ENCODE measurements at regions not wholly inside any gene's neighbourhood (a gene's known extent, or its start where the extent isn't known, plus 50 kb on each side); places are given as distances from the start of the nearest gene placed in this dataset.
"Not testable (repeated sequence)": the region's sequence is repeated elsewhere in the genome, so short reads cannot be mapped to it uniquely, and the experiment has no call there.

DNA sequence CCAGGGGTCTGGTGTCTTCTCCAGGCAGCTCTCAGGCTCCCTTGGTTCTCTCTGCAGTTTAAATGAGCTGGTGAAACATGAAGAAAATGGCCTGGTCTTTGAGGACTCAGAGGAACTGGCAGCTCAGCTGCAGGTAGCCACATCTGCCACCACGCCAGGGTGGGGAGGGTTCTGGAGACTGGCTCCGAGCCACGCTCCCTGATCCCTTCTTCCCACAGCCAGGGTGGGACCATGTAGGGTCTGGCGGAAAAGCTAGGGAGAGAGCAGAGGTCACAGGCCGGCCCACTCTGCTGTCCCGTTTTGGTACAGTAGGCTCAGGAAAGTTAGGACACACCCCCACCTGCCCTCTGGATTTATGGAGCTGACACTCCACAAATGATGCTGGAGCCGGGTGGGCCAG, 103.5 kb upstream of the CCZ1B start:
- not testable (repeated sequence) for H3K27ac ChIP-seq (ENCODE audit: low read length); H4K20me1 ChIP-seq (ENCODE audit: insufficient read depth); H3K27me3 ChIP-seq (ENCODE audit: insufficient read depth, low read depth, low read length); H3K9me3 ChIP-seq (ENCODE audit: low read length); H2AFZ ChIP-seq (ENCODE audit: low read depth, low read length); H3K9me2 ChIP-seq (ENCODE audit: insufficient read depth, low read length); H3K4me2 ChIP-seq (ENCODE audit: low read length); H3F3A ChIP-seq (ENCODE audit: insufficient read depth, low read length, poor library complexity, severe bottlenecking); H3K36me3 ChIP-seq (ENCODE audit: insufficient read depth, low read length); H3K4me3 ChIP-seq (ENCODE audit: low read length); H3K9ac ChIP-seq (ENCODE audit: low read length); H3K79me2 ChIP-seq (replicated peaks; ENCODE audit: insufficient read depth, low read length)

DNA sequence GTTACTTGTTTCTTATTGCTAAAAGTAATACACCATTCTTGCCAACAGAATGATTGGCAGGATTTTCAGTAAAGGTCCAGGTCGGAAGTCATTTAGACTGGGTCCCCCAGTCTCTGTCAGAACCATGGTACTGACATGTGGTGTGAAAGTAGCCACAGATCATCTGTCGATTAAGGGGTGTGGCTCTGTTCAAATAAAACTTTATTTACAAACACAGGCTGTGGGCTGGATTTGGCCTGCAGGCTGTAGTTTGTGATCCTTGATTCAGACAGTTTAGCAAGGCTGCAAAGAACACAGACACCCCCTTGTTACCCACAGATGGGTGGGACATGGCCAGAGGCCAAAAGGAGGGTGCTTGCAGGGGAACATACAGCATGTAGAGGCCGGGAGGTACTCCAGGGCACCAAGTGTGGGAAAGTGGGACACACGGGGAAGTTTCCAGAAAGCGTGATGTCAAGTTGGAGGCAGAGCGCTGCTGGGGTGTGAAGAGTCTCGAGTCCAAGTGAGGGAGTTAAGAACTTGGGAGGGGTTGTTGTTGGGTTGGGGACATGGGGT, 104.1 kb upstream of the CCZ1B start:
- not testable (repeated sequence) for H3K27me3 ChIP-seq (ENCODE audit: insufficient read depth, low read depth, low read length); H3K27ac ChIP-seq (ENCODE audit: low read length); H3F3A ChIP-seq (ENCODE audit: insufficient read depth, low read length, poor library complexity, severe bottlenecking); H3K79me2 ChIP-seq (replicated peaks; ENCODE audit: insufficient read depth, low read length); H3K9me3 ChIP-seq (ENCODE audit: low read length); H2AFZ ChIP-seq (ENCODE audit: low read depth, low read length); H3K4me3 ChIP-seq (ENCODE audit: low read length); H3K9me2 ChIP-seq (ENCODE audit: insufficient read depth, low read length); H3K9ac ChIP-seq (ENCODE audit: low read length); H3K36me3 ChIP-seq (ENCODE audit: insufficient read depth, low read length); H4K20me1 ChIP-seq (ENCODE audit: insufficient read depth); H3K4me2 ChIP-seq (ENCODE audit: low read length)

DNA sequence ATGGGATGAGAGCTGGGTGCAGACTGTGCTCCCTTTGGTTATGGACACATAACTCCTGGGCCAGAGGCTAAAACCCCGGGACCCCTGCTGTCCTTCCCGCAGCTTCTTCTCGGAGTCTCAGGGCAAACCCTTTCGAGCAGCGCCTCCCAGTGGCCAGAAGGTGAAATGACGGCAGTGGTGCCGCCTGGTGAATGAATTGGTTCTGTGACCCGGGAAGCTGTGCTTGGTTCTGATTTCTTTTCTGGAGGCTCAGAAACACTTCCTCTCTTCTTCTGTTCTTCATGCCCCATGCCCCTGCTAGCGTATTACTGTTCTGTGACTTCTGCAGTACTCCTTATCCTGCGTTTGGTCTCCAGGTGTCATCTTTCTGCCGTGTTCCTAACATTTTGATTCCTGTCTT, 104.7 kb upstream of the CCZ1B start:
- not testable (repeated sequence) for H3K27ac ChIP-seq (ENCODE audit: low read length); H3K4me3 ChIP-seq (ENCODE audit: low read length); H4K20me1 ChIP-seq (ENCODE audit: insufficient read depth); H3K27me3 ChIP-seq (ENCODE audit: insufficient read depth, low read depth, low read length); H3K9me2 ChIP-seq (ENCODE audit: insufficient read depth, low read length); H3K9ac ChIP-seq (ENCODE audit: low read length); H2AFZ ChIP-seq (ENCODE audit: low read depth, low read length); H3K79me2 ChIP-seq (replicated peaks; ENCODE audit: insufficient read depth, low read length); H3F3A ChIP-seq (ENCODE audit: insufficient read depth, low read length, poor library complexity, severe bottlenecking); H3K9me3 ChIP-seq (ENCODE audit: low read length); H3K4me2 ChIP-seq (ENCODE audit: low read length); H3K36me3 ChIP-seq (ENCODE audit: insufficient read depth, low read length)
- TF ChIP-seq, protein P1, sequence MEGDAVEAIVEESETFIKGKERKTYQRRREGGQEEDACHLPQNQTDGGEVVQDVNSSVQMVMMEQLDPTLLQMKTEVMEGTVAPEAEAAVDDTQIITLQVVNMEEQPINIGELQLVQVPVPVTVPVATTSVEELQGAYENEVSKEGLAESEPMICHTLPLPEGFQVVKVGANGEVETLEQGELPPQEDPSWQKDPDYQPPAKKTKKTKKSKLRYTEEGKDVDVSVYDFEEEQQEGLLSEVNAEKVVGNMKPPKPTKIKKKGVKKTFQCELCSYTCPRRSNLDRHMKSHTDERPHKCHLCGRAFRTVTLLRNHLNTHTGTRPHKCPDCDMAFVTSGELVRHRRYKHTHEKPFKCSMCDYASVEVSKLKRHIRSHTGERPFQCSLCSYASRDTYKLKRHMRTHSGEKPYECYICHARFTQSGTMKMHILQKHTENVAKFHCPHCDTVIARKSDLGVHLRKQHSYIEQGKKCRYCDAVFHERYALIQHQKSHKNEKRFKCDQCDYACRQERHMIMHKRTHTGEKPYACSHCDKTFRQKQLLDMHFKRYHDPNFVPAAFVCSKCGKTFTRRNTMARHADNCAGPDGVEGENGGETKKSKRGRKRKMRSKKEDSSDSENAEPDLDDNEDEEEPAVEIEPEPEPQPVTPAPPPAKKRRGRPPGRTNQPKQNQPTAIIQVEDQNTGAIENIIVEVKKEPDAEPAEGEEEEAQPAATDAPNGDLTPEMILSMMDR (IDR thresholded peaks at IDR 0.05; ENCODE audit: poor library complexity, severe bottlenecking): peak; percentile 73
- TF ChIP-seq RAD21 (conservative IDR thresholded peaks at IDR 0.05) (peak; percentile 56), SMC3 (conservative IDR thresholded peaks at IDR 0.05; ENCODE audit: poor library complexity) (peak; percentile 67)

DNA sequence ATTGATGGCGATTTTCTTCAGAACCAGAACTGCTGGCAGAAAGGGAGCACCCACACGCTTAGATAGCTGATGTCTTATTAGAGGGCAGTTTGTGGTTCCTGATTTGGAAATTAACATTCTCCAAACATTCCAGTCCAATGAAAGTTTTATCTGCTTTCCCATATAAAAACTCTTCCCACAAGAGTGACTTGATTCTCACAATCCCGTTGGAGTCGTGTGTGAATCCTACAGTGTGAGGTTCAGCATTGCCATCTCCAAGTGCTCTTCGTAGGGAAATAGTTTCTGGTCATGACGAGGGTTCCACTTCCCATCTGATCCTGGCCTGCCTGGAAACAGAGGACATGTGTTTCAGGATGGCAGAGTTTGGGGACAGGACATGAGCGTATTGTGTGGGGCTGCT, 105.4 kb upstream of the CCZ1B start:
- not testable (repeated sequence) for H4K20me1 ChIP-seq (ENCODE audit: insufficient read depth); H3F3A ChIP-seq (ENCODE audit: insufficient read depth, low read length, poor library complexity, severe bottlenecking); H3K27me3 ChIP-seq (ENCODE audit: insufficient read depth, low read depth, low read length); H3K9me2 ChIP-seq (ENCODE audit: insufficient read depth, low read length); H3K9me3 ChIP-seq (ENCODE audit: low read length); H3K4me2 ChIP-seq (ENCODE audit: low read length); H3K4me3 ChIP-seq (ENCODE audit: low read length); H3K36me3 ChIP-seq (ENCODE audit: insufficient read depth, low read length); H3K27ac ChIP-seq (ENCODE audit: low read length); H3K9ac ChIP-seq (ENCODE audit: low read length); H2AFZ ChIP-seq (ENCODE audit: low read depth, low read length); H3K79me2 ChIP-seq (replicated peaks; ENCODE audit: insufficient read depth, low read length)

DNA sequence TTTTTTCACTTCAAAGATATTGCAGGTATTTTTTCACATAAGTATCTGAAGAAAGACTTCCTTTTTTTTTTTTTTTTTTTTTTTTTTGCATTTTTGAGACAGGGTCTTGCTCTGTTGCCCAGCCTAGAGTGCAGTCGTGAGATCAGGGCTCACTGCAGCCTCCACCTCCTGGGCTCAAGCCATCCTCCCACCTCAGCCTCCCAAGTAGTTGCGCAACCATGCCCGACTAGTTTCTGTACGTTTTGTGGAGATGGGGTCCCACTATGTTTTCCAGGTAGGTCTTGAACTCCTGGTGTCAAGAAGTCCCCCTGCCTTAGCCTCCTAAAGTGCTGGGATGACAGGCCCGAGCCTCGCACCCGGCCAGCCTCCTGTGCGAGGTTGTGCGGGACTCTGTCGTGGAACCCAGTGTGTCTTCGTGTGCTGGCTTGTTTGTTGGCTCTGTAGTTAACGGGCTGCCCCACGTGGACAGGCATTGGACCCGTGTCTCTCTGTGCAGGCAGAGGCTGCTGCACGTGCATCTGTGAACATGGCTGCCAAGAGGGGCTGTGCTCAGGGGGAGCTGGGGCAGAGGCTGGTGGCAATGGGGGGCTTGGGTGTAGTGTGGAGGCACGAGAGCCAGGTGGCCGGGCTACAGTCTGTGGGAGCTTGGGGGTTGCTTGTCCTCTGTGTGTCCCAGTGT, 108.0 kb upstream of the CCZ1B start:
- not testable (repeated sequence) for H3F3A ChIP-seq (ENCODE audit: insufficient read depth, low read length, poor library complexity, severe bottlenecking); H4K20me1 ChIP-seq (ENCODE audit: insufficient read depth); H3K9me2 ChIP-seq (ENCODE audit: insufficient read depth, low read length); H3K27ac ChIP-seq (ENCODE audit: low read length); H3K9me3 ChIP-seq (ENCODE audit: low read length); H3K9ac ChIP-seq (ENCODE audit: low read length); H3K27me3 ChIP-seq (ENCODE audit: insufficient read depth, low read depth, low read length); H3K36me3 ChIP-seq (ENCODE audit: insufficient read depth, low read length); H2AFZ ChIP-seq (ENCODE audit: low read depth, low read length); H3K79me2 ChIP-seq (replicated peaks; ENCODE audit: insufficient read depth, low read length); H3K4me2 ChIP-seq (ENCODE audit: low read length); H3K4me3 ChIP-seq (ENCODE audit: low read length)
